HG03097 (cell line): ENCODE measurements at regions not wholly inside any gene's neighbourhood (a gene's known extent, or its start where the extent isn't known, plus 50 kb on each side); places are given as distances from the start of the nearest gene placed in this dataset.

Experiments
- ATAC-seq: cut with Tn5 transposase; IDR thresholded peaks from one replicate; pipeline ENCODE4 v1.9.1; 2021; ENCODE audit not compliant: unreplicated experiment, low FRiP score

DNA sequence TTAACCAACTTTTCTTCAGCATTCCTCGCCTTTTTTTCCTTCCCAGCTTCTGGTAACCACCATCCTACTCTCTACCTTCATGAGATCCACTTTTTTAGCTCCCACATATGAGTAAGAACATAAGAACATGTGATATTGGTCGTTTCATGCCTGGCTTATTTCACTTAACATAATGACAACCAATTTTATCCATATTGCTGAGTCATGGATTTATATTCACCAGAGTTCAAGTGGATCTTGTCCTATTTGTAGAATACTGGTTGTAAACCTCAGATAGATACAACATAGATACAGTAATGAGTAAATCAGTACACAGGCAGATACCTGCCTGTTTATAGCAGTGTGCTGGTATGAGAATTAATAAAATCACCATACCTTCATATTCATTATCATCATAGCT is 412.0 kb upstream of the RBMS3 start:
- ATAC-seq: no peak

- no peak for ATAC-seq
Observed at GRCh38 chr3:28877912-28878311, 403.0 kb upstream of the RBMS3 start.

DNA sequence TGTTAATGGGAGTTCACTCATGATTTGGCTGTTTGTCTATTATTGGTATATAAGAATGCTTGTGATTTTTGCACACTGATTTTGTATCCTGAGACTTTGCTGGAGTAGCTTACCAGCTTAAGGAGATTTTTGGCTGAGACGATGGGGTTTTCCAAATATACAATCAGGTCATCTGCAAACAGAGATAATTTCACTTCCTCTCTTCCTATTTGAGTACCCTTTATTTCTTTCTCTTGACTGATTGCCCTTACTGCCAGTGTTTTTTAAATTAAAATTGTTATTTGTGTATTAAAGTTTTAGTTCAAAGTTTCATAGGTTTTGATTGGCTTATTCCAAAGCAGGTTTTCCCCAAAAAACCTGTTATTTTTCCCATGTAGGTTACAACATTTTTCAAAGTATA is 390.5 kb upstream of the RBMS3 start:
- ATAC-seq: no peak

GRCh38 chr3:28891485-28891884 is 389.4 kb upstream of the RBMS3 start:
- no peak for ATAC-seq

DNA sequence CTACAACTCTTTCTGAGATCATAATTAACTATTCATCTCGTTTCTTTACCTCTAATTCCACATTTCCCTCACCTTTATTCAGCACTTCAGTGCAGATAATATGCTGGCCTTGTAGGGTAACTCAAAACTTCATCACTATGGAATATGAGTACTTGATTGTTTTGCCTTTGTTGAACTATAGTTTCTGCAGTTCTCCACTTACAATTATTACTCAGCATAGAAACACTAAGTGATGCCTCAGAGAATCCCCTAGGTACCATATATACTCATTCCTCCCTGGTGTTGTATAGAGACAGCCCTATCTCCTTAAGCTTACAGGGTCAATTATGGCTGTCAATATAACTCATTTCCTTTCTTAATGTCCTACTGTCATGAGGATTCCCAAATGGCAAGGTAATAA is 380.6 kb upstream of the RBMS3 start:
- no peak for ATAC-seq

DNA sequence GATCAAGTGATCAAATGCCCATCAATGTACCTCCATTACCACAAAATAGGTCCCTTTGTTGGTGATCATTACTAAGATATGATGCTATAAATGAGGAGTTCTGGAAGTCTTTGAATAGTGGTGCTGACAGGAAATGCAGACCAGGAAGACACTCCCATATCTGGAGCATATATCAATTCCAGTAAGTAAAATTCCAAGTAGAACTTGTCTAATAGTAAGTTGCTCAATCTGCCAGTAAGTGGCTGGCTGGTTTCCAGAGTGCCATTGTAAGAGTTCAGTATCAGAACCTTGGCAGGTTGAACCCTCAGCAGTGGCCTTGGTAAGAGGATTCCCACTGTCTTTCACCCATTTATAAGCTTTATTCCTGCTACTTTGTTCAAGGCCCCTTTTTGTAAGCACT is 379.9 kb upstream of the RBMS3 start:
- ATAC-seq: no peak

DNA sequence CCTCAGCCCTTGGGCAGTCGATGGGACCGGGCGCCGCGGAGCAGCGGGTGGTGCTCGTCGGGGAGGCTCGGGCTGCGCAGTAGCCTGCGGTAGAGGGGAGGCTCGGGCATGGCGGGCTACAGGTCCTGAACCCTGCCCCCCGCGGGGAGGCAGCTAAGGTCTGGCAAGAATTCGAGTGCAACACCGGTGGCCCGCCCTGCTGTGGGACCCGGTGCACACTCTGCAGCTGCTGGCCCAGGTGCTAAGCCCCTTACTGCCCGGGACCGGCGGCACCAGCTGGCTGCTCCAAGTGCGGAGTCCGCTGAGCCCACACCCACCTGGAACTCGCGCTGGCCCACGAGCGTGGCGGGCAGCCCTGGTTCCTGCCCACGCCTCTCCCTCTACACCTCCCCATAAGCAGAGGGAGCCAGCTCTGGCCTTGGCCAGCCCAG is 377.7 kb upstream of the RBMS3 start:
- no peak for ATAC-seq

- ATAC-seq: no peak
Observed at GRCh38 chr3:28905798-28906197, 375.1 kb upstream of the RBMS3 start.

DNA sequence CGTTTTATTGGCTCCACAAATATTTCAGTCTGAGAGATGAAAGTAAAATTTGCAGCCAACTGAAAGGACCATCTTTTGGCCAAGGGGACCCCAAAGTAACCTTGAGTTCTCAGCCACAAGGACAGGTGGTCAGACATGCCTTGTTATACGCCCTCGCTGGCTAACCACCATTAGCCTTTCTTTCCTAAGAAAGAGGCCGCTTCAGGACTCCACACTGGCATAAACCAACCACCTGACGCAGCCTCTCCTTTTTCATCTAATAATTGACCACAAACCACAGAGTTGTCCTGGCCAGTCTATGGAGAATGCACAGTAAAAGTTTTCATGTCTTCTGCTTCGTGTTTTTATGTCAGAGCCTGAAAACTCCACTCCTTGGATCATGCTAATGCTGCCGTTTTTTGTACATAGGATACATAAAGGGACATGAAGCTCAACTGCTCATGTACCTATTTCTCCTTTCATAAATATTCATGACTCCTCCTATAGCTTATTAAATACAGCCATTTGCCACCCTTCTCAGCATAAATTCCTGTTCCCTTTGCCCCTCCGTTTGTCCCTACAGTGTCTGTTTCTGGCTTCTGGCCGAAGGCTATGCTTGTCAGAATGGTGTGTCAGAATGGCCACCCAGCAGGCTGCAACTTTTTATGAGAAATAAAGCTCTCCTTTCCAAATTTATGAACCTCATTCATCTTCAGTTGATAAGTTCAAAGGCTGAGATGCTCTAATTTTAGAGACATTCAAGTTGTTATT is 374.1 kb upstream of the RBMS3 start:
- ATAC-seq: no peak

DNA sequence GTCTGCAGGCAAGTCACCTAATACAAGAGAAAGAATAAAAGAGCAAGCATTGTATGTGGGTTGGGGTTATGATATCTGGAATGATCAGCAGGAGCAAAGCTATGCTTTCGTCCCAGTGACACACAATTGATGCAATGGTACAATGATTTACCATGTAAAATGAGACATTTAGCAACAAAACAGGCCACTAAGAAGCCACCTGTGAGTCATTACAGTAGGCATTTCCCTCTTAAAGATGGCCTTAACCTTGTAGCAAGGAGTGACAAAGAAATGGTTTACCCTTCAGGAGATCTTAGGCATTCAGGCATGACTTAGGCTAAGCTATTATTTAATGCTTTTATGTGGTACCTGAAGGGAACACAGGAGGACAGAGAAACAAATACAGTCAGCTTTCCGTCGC is 373.3 kb upstream of the RBMS3 start:
- no peak for ATAC-seq

- ATAC-seq: no peak
Observed at GRCh38 chr3:28912120-28912885, 368.6 kb upstream of the RBMS3 start.

GRCh38 chr3:28915741-28916500 is 364.9 kb upstream of the RBMS3 start:
- no peak for ATAC-seq

GRCh38 chr3:28916713-28917499 is 364.0 kb upstream of the RBMS3 start:
- ATAC-seq: peak; percentile 90

- ATAC-seq: no peak
Observed at GRCh38 chr3:28917895-28918475, 362.9 kb upstream of the RBMS3 start.

DNA sequence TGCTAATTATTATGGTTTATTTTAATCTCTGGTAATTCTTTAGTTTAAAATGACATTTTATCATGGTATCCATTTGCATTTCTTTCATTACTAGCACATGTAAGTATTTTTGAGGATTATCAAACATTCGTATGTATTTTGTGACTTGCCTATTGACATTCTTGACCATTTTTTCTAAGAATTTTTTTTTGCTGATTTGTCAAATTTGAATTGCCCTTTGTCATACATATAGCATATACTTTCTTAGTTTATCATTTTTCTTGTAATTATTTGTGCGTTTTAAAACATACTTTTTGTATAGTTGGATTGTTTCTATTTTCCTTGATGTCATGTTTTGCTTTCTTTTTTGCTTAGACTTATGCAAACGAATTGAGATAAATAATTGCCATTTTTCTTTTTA is 358.5 kb upstream of the RBMS3 start:
- no peak for ATAC-seq

- ATAC-seq: no peak
Observed at GRCh38 chr3:28923994-28924393, 356.9 kb upstream of the RBMS3 start.

- no peak for ATAC-seq
Observed at GRCh38 chr3:28924744-28925360, 356.0 kb upstream of the RBMS3 start.

DNA sequence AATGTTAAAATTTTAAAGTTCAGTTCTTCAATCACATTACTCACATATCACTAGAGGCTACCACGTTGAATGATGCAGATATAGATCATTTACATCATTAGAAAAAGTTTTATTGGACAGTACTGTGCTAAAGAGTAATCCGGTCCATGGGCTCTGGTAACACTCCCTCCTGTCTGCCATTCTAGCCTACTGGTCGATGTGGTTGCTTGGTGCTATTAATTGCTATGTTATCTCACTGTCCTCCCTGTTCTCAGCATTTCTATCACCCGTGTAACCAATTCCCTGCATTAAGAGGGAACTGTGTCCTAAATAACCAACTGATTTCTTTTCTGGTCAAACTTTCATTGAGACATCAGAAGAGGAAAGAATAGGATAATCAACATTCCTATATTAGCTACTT is 347.5 kb upstream of the RBMS3 start:
- no peak for ATAC-seq

DNA sequence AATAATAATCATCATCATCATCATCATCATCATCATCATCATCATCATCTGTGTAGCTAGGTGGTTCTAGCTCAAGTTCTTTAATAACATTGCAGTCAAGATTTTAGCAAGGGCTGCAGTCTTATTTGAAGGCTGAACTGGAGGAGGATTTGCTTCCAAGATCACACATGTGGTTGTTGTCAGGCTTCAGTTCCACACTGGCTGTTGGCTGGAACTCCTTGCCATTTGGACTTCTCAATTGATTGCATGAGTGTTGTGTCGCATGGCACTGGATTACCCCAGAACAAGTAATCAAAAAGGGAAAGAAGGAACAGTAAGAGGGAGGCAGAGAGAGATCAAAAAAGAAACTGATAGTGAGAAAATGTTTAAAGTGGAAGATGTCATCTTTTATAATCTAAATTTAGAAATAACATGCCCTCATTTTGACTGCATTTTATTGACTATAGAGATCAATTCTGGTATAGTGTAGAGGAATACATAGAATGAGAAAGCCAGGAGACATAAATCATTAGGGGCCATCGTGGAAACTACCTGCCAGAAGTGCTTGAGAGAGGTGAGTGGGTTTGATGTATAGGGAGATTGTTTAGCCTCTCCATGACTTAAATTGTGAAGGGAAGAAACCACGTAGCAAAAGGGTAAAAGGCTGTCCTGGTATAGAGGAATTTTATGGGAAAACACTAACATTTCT is 346.6 kb upstream of the RBMS3 start:
- ATAC-seq: no peak
